RPMI7951 (cell line): ENCODE measurements at regions not wholly inside any gene's neighbourhood (a gene's known extent, or its start where the extent isn't known, plus 50 kb on each side); places are given as distances from the start of the nearest gene placed in this dataset.

Experiments used
- DNase-seq: peaks from one replicate; pipeline ENCODE4 v3.0.0-alpha.2; 2012; ENCODE audit warnings: low read depth

DNA sequence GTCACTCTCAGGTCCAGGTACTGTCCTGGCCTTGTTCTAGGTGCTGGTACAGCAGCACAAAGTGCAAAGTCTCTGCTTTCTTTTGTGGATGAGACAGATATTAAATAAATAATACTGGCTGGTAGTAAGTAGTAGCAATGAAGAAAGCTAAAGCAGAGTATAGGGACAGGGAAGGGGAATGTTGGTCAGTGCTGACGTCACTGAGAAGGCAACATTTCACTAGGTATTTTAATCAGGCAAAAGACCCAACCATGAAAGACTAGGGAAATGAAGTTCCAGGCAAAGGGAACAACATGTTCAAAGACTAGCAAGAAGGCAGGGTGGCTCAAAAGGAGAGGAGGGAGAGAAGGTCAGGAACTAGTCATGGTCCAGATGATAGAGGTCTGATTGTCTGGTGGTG, 388.2 kb downstream of the YTHDC2 start:
- no peak for DNase-seq

DNA sequence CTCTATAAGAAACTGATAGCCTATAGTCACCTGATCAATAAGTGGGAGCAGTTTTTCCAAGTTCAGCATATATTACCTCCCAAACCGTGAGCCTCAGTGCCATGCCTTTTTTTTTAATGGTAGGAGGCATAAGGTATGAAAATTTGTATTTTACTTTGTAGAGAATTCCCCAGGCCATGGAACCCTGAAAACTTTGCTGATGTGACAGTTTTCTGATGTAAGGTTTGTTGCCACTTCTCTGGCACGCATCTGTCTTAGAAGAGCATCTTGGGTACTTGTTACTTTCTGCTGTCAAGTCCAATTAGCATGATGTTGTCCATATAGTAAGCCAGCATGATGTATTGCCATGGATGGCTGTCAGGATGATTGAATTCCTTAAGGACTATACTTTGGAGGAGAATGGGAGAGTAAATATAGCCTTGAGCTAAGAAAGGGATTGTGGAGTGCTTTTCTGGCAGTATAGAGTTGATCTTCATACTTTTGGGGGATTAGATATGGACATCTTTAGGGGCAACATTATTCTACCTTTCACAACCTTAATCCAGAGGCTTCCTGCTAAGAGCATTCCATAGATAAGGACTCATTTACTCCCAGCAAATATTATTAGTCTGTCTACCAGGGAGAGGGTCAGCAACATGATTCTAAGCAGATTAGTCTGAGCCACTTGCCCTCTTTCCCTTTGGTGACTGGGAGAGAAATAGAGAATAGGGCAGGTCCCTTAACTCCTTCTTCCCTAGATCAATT, 389.6 kb downstream of the YTHDC2 start:
- DNase-seq, result no peak

DNA sequence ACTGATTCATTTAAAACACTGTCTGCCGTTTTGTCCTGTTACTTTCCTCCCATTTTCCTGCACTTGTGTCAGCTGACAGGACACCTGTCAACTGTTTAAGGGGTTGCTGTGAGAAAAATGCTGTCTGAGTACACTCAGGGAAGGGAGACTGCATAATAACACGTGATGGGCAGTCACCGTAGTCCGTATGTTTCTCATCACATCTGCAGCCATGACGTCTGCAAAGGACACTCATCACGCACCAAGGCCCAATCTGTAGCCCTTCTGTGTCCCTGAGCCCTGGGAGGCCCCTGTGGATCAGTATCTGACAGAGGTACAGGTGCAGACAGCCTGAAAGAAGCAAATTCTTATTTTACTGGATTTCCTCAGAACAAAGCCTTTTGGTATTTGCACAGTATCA, 396.3 kb downstream of the YTHDC2 start:
- no peak for DNase-seq

DNA sequence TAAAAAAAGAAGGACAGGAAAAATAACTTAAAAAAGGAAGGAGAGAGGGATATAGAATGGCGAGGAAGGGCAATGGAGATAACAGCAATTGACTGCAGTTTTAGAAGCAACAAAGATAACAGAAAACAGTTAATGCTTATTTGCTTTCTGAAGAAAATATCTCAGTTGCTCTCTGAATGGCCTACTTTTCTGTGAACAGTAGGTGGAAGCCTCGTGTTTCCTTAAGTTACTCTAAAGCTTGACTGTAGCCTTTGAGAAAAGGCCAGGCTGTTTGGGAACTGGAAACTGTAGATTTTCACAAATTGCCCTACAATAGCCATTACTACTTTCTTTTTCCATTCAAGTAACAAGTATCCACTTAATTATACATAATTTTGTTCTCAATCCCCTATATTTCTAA, 404.5 kb downstream of the YTHDC2 start:
- DNase-seq, result no peak

DNA sequence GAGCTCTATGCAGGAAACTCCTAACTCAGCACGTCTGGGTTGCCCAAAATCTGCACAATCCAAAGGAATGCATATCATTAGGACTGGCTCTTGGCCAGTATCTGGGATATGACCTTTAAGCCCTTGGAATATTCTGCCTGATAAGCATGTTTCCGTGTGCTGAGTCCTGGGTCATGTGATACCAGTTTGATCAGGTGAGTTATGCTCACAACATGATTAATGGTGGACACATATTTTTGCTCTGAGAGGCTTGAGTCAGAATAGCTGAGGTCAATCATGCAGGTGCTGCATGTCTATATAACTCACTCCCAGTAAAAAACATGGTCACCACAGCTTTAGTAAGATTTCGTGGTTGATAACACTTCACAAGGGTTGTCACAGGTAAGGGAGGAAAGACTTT, 408.8 kb downstream of the YTHDC2 start:
- DNase-seq, result no peak

DNA sequence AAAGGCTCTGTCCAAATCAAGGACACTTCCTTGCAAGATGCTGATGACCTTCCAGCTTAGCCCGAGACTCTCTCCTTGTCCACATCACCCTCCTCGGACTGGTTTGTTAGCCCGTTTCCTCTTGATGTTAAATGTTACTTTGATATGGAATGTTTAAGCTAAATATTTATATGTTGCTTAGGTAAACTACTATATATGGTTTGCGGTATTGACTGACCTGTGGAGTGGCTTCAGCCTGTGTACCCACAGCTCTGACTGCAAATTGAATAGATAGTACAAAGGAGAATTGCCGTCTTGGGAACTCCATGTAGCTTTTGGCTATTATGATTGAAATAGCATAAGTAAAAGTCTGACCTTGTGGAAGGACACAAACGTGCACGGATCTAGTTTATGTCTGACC, 422.0 kb downstream of the YTHDC2 start:
- no peak for DNase-seq

DNA sequence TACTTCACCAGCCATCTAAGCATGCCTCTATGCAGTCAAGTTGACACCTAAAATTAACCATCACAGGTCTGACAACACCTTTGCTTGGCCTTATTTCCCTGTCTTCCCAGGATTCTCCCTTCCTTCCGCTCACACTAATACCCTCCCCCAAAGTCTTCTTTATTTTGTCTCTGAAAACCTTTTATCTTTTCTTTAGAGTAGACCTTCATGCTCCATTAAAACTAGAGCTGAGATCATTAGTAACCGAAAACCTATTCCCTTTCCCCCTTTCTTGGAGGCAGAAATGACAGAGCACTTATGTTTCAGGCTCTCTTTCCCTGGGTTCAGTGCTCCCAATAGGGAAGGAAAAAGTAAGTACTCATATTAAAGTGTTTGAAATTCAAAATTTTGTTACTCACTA, 423.8 kb downstream of the YTHDC2 start:
- DNase-seq, result no peak

DNA sequence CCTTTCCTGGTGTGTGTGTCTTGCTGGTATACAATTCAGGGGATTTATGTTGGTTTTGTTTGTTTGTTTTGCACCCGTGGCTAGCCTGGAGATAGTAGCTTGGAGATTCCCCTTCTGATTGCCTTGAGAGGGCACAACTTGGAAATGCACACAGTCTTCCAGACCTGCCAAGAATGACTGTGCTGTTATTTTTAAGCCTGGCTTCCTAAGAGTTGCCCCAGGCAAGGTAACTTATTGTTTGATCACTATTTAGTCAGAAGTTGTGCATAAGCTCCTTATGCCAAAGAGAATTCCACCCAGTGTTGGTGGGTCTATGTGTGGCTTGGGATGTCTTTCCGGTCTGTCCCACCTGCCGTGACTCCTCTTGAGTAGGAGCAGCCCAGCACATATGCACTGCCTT, 421.9 kb upstream of the KCNN2 start:
- no peak for DNase-seq

DNA sequence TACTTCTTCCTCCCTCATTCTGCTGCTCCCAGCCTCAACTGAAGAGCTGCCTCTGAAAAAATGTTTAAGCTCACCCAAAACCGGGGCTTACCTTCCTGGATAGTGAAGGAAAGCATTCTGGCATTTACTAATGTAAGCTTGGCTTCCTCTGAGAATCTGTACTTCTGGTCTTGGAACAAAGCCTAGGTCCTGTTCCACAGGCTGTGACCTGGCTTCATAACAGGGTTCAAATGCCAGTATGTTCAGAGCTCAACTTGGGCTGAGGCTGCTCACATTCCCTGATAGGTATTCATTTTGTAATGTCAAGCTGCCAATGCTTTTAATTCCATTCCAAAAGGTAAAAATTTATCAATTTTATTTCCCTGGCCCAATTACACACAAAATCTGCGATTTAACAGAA, 411.7 kb upstream of the KCNN2 start:
- no peak for DNase-seq

DNA sequence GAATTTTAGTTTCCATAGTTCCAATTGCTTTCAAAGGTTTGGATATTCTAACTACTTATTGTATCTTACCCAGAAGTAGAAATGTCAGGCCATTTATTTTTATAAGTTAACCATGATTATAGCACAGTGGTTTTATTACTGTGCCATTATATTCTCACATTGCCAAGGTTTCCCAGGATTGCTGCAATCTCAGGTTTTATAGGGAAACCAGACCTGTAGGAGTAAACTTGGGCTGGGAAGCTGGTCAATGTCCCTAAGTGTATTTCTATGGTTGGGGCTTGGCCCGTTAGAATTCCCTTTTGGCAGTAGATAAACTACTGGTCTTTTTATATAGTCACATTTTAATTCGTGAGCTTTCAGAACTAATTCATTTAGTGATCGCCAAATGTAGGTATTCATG, 396.6 kb upstream of the KCNN2 start:
- DNase-seq, result no peak

DNA sequence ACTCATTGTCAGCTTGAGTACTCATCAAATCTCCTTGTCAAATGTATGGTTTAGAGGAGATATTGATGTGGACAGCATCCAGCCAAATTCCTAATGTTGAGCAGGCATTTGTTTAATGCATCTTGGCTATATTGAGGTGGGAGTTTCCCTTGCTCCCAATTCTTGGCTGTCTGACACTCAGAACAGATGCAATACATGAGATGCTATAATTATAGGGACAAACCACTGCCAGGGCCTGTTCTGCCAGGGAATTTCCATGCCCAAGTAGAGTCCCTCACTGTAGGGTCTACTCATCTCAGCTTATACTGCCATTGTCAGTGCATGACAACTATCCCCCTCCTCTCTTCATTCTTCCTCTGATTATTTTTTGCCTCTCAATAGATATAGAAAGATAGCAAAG, 392.0 kb upstream of the KCNN2 start:
- DNase-seq, result no peak

DNA sequence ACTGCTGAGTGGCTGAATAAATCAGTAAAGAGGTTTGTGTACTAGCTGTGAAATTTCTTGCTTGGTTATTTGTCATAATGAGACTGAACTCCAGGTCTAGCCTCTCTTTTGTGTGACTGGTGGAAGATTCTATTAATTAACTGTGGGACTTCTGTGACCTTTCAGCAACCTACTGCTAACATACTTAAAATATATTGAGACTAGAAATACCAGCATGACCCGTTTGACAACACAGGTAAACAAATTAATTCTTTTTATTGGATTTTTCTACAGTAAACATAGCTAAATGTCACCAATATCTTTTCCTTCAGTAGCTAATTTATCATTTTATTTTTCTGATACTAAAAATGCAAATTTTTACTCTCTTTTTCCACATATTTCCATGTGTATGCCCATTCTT, 390.4 kb upstream of the KCNN2 start:
- DNase-seq, result no peak

DNA sequence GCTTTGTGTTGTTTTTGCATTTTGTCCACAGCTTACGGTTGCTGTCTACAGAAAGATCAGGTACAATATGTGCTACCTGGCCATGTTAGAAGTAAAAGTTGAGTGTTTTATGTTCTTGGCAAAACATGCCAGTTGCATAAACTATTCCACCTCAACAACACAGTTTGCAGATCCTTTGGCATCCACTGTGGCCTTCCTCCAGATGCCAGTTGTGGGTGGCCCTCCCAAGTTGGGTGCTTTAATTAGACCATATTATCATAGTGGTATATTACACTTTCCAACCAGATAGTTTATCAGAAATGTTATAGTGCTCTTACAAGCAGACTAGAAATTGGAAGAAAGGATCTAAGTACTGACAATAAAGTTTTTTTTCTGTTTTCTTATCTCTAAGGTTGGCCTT, 386.9 kb upstream of the KCNN2 start:
- DNase-seq, result no peak

DNA sequence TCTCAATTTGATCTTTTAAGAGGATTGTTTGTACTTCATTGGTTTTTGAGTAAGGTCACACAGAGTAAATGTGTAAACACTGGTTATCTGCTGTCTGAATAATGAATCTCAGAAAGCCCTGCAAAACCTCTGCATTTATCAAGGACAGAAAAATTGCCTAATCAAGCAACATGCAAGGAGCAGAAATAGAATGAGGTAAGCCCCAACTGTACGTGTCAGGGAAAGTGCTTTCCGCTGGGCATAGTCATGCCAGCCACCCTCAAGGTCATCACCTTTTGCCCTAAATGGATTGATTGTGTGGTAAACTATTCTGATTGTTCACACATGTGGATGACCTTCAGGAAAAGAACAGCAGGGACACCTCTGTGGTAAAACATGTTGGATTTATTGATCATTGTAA, 376.9 kb upstream of the KCNN2 start:
- DNase-seq, result no peak

DNA sequence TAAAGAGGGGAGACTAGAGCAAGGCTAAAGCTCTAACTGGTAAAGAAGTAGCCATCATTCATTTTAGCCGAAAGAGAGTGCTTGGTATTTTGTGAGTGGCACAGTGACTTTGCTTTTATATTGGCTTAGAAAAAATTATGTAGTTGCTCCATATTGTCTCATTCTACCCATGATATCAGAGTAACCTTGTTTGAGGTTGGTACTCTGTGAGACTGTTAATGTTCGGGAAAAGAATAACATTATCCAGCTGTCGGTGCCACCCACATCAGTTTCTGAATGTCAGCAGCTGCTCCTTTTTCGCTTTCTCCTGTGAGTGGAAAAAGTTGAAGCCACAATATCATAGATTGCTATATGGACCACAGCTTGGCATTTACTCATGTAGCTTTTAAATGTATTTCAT, 376.4 kb upstream of the KCNN2 start:
- no peak for DNase-seq

DNA sequence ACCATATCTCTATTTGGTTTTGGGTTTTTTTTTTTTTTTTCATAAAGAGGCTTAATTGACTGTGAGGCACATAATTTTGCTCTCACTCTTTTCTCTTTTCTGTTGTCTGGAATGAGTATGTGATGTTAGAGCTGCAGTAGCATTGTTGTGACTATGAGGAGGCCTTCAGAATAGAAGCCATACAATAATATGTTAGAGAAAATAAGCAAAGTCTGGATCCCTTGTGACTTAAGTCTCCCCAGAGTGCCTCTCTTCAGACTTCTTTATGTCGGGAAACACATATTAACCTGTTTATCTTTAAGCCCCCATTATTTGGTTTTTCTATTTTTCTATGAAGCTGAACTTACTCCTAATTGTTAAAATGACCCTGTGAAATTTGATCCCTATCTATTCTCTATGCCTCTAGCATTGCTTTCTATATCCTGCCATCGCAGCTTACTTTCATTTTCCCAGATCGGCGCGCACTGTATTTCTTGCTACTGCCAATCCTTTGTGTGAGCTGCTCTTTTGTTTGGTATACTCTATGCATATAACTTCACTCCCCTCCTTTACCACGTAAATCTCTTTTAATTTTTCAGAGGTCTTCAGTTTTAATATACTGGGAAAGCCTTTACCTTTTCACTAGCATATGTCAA, 372.5 kb upstream of the KCNN2 start:
- DNase-seq, result peak; percentile 43

DNA sequence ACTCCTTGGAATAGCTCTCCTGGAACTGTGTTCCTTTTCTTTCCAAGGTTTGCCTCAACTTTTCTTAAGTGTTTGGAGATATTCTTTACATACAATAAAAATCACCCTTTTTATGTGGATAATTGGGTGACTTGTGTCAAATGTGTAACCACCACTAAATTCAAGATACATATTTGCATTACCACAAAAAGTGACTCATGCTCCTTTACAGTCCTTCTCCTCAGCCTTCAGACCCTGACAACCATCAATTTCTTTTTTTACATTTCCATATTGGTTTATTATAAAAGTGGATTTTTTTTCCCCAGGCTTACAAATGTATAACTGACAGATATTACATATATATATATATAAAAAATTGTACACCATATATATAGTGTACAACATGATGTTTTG, 372.0 kb upstream of the KCNN2 start:
- peak; percentile 0 for DNase-seq

DNA sequence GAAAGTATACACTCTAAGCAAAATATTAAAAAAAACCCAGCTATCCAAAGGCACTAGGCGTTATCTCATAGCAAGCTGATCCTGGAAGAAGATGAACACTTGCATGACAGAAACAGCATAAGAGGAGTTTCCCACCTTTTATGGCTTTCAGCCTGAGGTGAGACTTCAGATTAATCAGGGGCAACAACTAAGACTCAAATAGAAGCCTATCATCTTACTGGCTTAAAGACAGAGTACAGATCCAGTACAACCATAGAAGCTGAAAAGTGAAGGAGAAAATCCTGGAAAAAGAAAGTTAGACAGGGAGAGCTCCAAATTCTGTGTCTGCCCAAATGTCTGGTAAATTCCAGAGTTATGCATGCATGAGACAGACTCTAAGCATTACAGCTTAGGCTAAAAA, 360.8 kb upstream of the KCNN2 start:
- no peak for DNase-seq

DNA sequence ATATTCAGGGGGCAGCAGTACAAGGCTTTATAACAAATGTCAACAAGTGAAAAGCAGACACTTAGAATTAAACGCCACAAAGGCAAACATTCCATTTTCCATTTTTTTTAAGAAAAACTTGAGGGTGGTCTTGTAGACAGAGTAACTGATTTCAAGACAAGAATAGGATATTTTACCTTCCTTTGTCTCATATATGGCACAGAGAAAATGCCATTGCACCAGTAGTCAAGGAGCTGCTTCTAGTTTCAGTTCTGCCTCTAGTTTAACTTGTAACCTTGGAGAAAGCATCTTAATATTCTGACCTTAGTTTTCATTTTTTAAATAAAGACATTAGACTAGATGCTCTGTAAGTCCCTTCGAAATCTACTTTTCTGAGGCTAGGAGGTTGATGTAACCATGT, 355.3 kb upstream of the KCNN2 start:
- no peak for DNase-seq

DNA sequence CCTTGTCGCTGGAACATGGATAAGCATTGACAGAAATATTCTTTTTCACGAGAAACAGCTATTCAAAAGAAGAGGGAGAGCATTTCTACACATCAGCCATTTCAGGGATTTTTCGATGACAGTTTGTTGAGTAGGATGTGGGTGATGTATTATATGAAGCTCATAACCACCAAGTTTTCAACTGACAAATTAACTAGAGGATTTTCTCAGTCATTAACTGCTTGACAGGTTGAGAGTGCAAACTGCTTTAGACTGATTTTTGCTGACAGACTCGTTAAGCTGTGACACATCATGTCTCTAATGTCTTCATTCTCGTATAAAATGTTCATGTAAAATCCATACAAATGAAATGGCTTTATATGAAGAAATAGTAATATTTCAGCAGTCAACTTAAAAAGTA, 354.2 kb upstream of the KCNN2 start:
- no peak for DNase-seq

DNA sequence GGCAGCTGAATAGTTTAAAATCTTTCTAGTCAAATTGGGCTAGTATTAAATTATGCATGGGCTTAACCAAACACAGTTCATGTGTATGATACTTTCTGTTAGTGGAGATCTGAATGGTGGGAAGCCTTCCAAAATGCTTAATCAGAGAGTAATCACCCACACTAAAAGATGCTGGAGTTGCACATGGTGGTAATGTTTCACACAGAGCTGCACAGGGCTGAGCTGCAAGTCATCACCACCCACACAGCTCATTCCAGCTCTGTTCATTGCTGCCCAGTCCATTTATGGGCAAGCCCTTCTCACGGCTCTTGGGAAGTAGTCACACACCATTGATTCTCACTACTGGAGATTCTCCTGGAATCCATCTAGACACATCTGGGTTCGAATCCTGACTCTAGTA, 351.5 kb upstream of the KCNN2 start:
- DNase-seq, result peak; percentile 27

DNA sequence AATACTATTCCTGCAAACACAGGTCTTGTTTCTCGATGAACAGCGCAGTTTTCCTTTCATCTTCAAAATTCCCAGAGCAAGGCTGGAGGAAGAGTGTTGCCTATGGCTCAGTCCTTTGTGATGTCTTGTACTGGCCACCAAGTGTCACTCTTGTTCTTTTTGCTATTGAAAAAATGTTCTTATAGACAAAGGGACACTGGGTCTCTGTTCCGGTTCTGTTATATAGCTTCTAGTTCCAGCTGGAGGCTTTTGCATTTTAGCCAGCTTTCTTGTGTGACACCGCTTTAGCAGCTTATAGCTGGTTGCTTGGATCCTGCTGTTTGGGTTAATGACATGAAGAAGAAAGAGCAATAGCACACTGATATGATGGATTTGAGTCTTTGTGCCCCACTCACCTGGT, 343.7 kb upstream of the KCNN2 start:
- no peak for DNase-seq

DNA sequence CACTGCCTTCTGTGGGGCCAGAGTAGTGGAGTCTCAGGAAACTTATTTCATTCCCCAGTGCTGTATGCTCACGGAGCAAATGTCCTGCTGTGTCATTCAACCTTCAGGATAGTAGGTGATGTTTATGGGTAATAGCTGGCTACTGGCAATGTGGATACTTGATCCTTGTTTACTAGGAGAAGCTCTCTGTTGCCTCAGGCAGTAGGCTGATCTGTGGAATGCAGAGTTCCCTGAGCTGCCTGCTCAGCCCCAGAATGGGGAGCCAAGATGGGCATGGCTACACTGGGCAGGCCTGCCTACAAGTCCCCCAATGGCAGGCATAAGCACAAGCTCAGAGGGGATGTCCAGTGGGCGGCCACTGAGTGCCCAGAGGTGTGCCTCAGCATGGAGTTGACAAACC, 323.1 kb upstream of the KCNN2 start:
- DNase-seq, result no peak

DNA sequence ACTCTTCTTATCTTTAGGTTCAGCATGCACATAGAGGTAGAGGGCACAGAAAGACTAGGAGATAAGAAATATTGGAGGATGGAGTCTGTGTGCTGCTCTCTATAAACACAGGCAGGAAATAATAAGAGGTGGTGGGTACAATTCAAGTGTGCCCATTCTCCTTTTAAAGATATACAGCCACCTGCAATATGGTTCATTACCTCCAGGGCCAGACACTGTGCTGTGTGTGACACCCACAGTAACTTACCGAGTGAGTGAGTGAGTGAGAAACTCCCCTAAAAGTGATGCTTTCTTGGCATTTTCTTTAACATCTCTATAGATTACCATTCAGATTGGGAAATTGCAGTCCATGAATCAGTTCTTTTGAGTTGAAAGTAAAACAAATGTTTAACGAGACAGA, 311.8 kb upstream of the KCNN2 start:
- no peak for DNase-seq
